K562 (cell line): ENCODE measurements at regions not wholly inside any gene's neighbourhood (a gene's known extent, or its start where the extent isn't known, plus 50 kb on each side); places are given as distances from the start of the nearest gene placed in this dataset.

Experiments used
- ATAC-seq: fragments of 200-7000 bp; cut with Tn5 transposase; 3 replicates; pipeline ENCODE4 v1.9.1; 2020; ENCODE audit warnings: moderate library complexity
- BruUV-seq: library from RNA; stranded (reverse); fragments of 400-500 nt; replicated peaks from 2 replicates; lab custom pipeline; 2021; lab: Mats Ljungman, UMichigan
- CTCF ChIA-PET: fragments of 300-600 bp; formaldehyde crosslinking; extraction: SDS; loops from one replicate; lab custom pipeline; 2021; ENCODE audit warnings: low intra/inter-chr PET ratio; lab: Yijun Ruan, JAX
- POLR2A ChIA-PET: fragments of 300-600, 350-650 bp; sonication (Branson Sonifier 250); formaldehyde crosslinking; extraction: SDS; loops from one replicate; lab custom pipeline; 2021; ENCODE audit warnings: antibody characterized with exemption, inconsistent platforms; lab: Yijun Ruan, JAX
- DNase-seq, 4 experiments: peaks; one replicate each; pipeline versions ENCODE4 v3.0.0 to v3.0.0-alpha.2; 2011 to 2018; ENCODE audit warnings: low spot score in 3 of 4, mixed read lengths in 3 of 4; ENCODE audit errors: extremely low read depth in 1 of 4
- FAIRE-seq: peaks from 2 replicates; lab custom pipeline; 2011; peaks lifted over from hg19 to GRCh38; lab: Jason Lieb, UNC
- H2AFZ ChIP-seq: 2 replicates; pipeline ENCODE4 v1.6.0; 2011; ENCODE audit warnings: low read depth, low read length, control low read depth, inconsistent platforms
- H3K27ac ChIP-seq: fragments of 200-600 bp; 3 replicates; pipeline ENCODE4 v1.8.0; 2011; ENCODE audit warnings: low read depth, mild to moderate bottlenecking, control low read depth, inconsistent platforms, low read length, moderate library complexity, mixed read lengths; ENCODE audit errors: extremely low read depth
- H3K27me3 ChIP-seq, 2 experiments: fragments of 300-600 bp in 1 of 2; 2 replicates in 1 of 2; 3 replicates in 1 of 2; pipeline versions ENCODE4 v1.6.0 to v1.8.0; 2011; ENCODE audit warnings: inconsistent platforms in 2 of 2, low read length in 2 of 2, mild to moderate bottlenecking in 1 of 2, mixed read lengths in 1 of 2, moderate library complexity in 1 of 2; ENCODE audit not compliant: control insufficient read depth in 2 of 2, insufficient read depth in 2 of 2
- H3K36me3 ChIP-seq: fragments of 300-600 bp; 3 replicates; pipeline ENCODE4 v1.8.0; 2011; ENCODE audit warnings: mild to moderate bottlenecking, low read length, inconsistent platforms; ENCODE audit not compliant: control insufficient read depth, insufficient read depth
- H3K4me1 ChIP-seq, 2 experiments: fragments of 200-600 bp in 1 of 2; replicated peaks in 1 of 2; 2 replicates in 1 of 2; 3 replicates in 1 of 2; pipeline versions ENCODE4 v1.5.1 to v1.8.0; 2011; ENCODE audit warnings: inconsistent platforms in 2 of 2, low read length in 2 of 2, mild to moderate bottlenecking in 1 of 2, mixed read lengths in 1 of 2, moderate library complexity in 1 of 2; ENCODE audit not compliant: control insufficient read depth in 2 of 2, insufficient read depth in 2 of 2
- H3K4me2 ChIP-seq: 2 replicates; pipeline ENCODE4 v1.6.1; 2011; ENCODE audit warnings: low read length, control low read depth, inconsistent platforms, mixed read lengths; ENCODE audit not compliant: insufficient read depth
- H3K4me3 ChIP-seq: fragments of 200-600 bp; sonication (generic), shearing (Covaris generic); 2 replicates; pipeline ENCODE4 v1.5.1; 2016; ENCODE audit warnings: control low read depth, inconsistent platforms
- H3K79me2 ChIP-seq: fragments of 200-600 bp; 3 replicates; pipeline ENCODE4 v1.8.0; 2011; ENCODE audit warnings: low read length, inconsistent platforms; ENCODE audit not compliant: control insufficient read depth, insufficient read depth
- H3K9ac ChIP-seq, 2 experiments: 2 replicates each; pipeline versions ENCODE4 v1.6.0 to v1.6.1; 2011; ENCODE audit warnings: low read depth in 2 of 2, low read length in 2 of 2, control low read depth in 1 of 2, inconsistent platforms in 1 of 2, mild to moderate bottlenecking in 1 of 2, mixed read lengths in 1 of 2; ENCODE audit not compliant: insufficient read depth in 1 of 2
- H3K9me1 ChIP-seq: one replicate; pipeline ENCODE4 v1.6.0; 2011; ENCODE audit warnings: inconsistent platforms, mild to moderate bottlenecking, low read length, moderate library complexity; ENCODE audit not compliant: control insufficient read depth, insufficient read depth
- H3K9me3 ChIP-seq: replicated peaks from 2 replicates; pipeline ENCODE4 v1.5.1; 2011; ENCODE audit warnings: low read depth, low read length, inconsistent platforms; ENCODE audit not compliant: control insufficient read depth, insufficient read depth
- H4K20me1 ChIP-seq: replicated peaks from 2 replicates; pipeline ENCODE4 v1.6.1; 2011; ENCODE audit warnings: low read length, inconsistent platforms, mixed read lengths; ENCODE audit not compliant: control insufficient read depth, insufficient read depth
- CBX5 ChIP-seq: IDR thresholded peaks from 2 replicates; pipeline ENCODE4 v1.6.1; 2014; ENCODE audit warnings: low read depth, borderline replicate concordance
- EP400 ChIP-seq: fragments of 450-650 bp; IDR thresholded peaks from 2 replicates; pipeline ENCODE4 v1.6.1; 2017; ENCODE audit warnings: antibody characterized with exemption, mild to moderate bottlenecking, moderate library complexity
- FIP1L1 ChIP-seq: fragments of 200-400 bp; formaldehyde crosslinking; IDR thresholded peaks from 2 replicates; pipeline ENCODE4 v1.6.1; 2018; ENCODE audit warnings: mild to moderate bottlenecking, low read depth, low read length; ENCODE audit not compliant: poor library complexity, severe bottlenecking
- FOXA1 ChIP-seq: fragments of 450-650 bp; IDR thresholded peaks from 2 replicates; pipeline ENCODE4 v1.6.1; 2016; ENCODE audit warnings: mild to moderate bottlenecking, borderline replicate concordance
- HMG20A ChIP-seq: fragments of 450-650 bp; formaldehyde crosslinking; conservative IDR thresholded peaks from 2 replicates; pipeline ENCODE4 v1.4.0; 2020; ENCODE audit warnings: mild to moderate bottlenecking, mixed read lengths
- HOMEZ ChIP-seq: fragments of 250-450 bp; sonication (Bioruptor Pico); IDR thresholded peaks from 2 replicates; pipeline ENCODE4 v1.4.0; 2020; ENCODE audit warnings: mild to moderate bottlenecking, moderate library complexity
- TEAD1 ChIP-seq, 2 experiments: fragments of 450-650 bp in 1 of 2; sonication (generic) in 1 of 2; formaldehyde crosslinking; IDR thresholded peaks; 2 replicates each; pipeline versions ENCODE4 v1.4.0 to v1.8.0; 2020 to 2022; ENCODE audit warnings: mild to moderate bottlenecking in 2 of 2, missing genetic modification reagents in 1 of 2
- ZNF217 ChIP-seq: sonication (generic); formaldehyde crosslinking; IDR thresholded peaks from 2 replicates; pipeline ENCODE4 v1.8.0; 2022; ENCODE audit warnings: mild to moderate bottlenecking, missing genetic modification reagents
- ZNF766 ChIP-seq: fragments of 200-800 bp; sonication (Bioruptor generic); conservative IDR thresholded peaks from 2 replicates; pipeline ENCODE4 v1.6.1; 2016; ENCODE audit warnings: missing genetic modification characterization, missing compliant biosample characterization
- WGBS: fragments of 100-300 bp; shearing (Covaris generic); methylation state at CpG from one replicate; pipeline ENCODE4 v1.1.6; 2016; ENCODE audit warnings: low coverage, mixed read lengths; ENCODE audit not compliant: insufficient coverage; ENCODE audit errors: missing lambda C conversion rate; 5-methylcytosine and 5-hydroxymethylcytosine counted together
- in situ Hi-C: fragments of 300-500 bp; cut with MboI; formaldehyde crosslinking; loops from 4 replicates; pipeline ENCODE4 v1.15.0; 2018; ENCODE audit warnings: inconsistent platforms, mixed read lengths
- intact Hi-C: fragments of 100-400 bp; cut with micrococcal nuclease; formaldehyde crosslinking; loops from 2 replicates; pipeline ENCODE4 v1.14.2; 2022

GRCh38 chr4:110415041-110415440, 60.9 kb upstream of the ENPEP start:
- H4K20me1 ChIP-seq: no peaks in the 10 kb centered on the region
- WGBS: 2% methylated on average over 3 of the region's 3 CpGs
- CTCF ChIA-PET: no interaction called here
- FAIRE-seq (no peak), ATAC-seq (no peak), DNase-seq (no peak)
- no peaks in the 10 kb centered on the region for H3K79me2 ChIP-seq
- no peaks in the 10 kb centered on the region for H3K9me1 ChIP-seq
- H3K4me1 ChIP-seq: peaks cover 0 to 4% of the 10 kb centered on the region in 2 experiments; a peak in 2 of 5 replicates
- intact Hi-C loops: no loop called here
- H3K4me2 ChIP-seq: no peak overlapping the region
- no peaks in the 10 kb centered on the region for H3K36me3 ChIP-seq
- in situ Hi-C loops: no loop called here
- no peaks in the 10 kb centered on the region for H3K9me3 ChIP-seq
- POLR2A ChIA-PET: no interaction called here
- TF ChIP-seq ZNF766 (CRISPR knock-in tag) (no peak), HMG20A (CRISPR knock-in tag) (no peak), FOXA1 (no peak), HOMEZ (CRISPR knock-in tag) (no peak), FIP1L1 (no peak), TEAD1 (CRISPR knock-in tag; IDR thresholded peaks at IDR 0.05) (no peak), EP400 (no peak), ZNF217 (CRISPR knock-in tag) (no peak), CBX5 (no peak)
- TF ChIP-seq, all 486 proteins: peak for 0
- Histone ChIP-seq H2AFZ (no peak overlapping the region), H3K4me3 (no peak overlapping the region), H3K27me3 (peaks cover 0 to 5% of the 10 kb centered on the region in 2 experiments; a peak in 2 of 5 replicates), H3K27ac (no peak overlapping the region), H3K9ac (no peak overlapping the region)
- BruUV-seq: no TSS peak
